Motor neuron (in vitro differentiated cells): ENCODE measurements at regions not wholly inside any gene's neighbourhood (a gene's known extent, or its start where the extent isn't known, plus 50 kb on each side); places are given as distances from the start of the nearest gene placed in this dataset.
"Not testable (repeated sequence)": the region's sequence is repeated elsewhere in the genome, so short reads cannot be mapped to it uniquely, and the experiment has no call there.

ENCODE experiments used
- ATAC-seq, 8 experiments: fragments of 200-7000 bp; cut with Tn5 transposase; replicated peaks in 6 of 8; 2 replicates each; pipeline ENCODE4 v1.8.0; 2021; ENCODE audit warnings: mild to moderate bottlenecking in 8 of 8, moderate library complexity in 8 of 8
- H3K27ac ChIP-seq, 2 donors: fragments of 250-450 bp; sonication (Bioruptor Pico); 2 replicates each; pipeline ENCODE4 v1.9.0; 2021; ENCODE audit warnings: antibody characterized with exemption in 2 of 2, mild to moderate bottlenecking in 2 of 2, moderate library complexity in 1 of 2
- H3K4me1 ChIP-seq, 2 donors: fragments of 250-450 bp; sonication (Bioruptor Pico); replicated peaks in 1 of 2; 2 replicates each; pipeline ENCODE4 v1.6.1; 2021; ENCODE audit warnings: antibody characterized with exemption in 2 of 2, mild to moderate bottlenecking in 2 of 2, moderate library complexity in 1 of 2
- H3K4me3 ChIP-seq, 5 donors: fragments of 250-450 bp; sonication (Bioruptor Pico); 2 replicates each; pipeline ENCODE4 v1.9.0; 2021; ENCODE audit warnings: antibody characterized with exemption in 5 of 5, mild to moderate bottlenecking in 5 of 5, moderate library complexity in 4 of 5
- WGBS, 10 experiments: fragments of 450-650 bp; shearing (Covaris generic); methylation state at CpG; one replicate each; pipeline ENCODE4 v1.0.0; 2022; 5-methylcytosine and 5-hydroxymethylcytosine counted together
- in situ Hi-C, 9 experiments: fragments of 400-800 bp; cut with MboI; loops; one replicate each; pipeline ENCODE4 v1.15.0; 2021; ENCODE audit warnings: low sequenced_read_pairs in 9 of 9, low pct_unique_long_range_greater_than_20kb in 2 of 9; ENCODE audit not compliant: unreplicated experiment in 9 of 9

DNA sequence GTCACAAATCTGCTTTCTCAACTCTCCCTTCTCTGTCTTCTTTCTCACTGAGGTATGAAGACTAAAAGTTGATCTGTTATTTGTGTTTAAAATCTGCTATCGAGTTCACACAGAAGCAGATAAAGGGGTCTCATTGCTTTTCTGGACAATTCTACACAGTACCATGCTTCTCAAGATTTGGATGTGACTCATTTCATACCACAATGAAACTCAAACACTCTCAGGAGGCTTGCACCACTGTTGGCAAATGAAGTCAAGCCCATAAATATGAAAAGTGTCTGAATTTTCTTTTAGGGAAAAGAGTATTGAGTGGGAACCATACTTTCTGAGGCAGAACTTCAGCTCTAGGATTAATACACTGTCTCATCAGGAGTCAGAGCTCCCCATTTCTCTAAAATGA, 274.6 kb upstream of the CYRIA start:
- in situ Hi-C loops: no loop called here
- Histone ChIP-seq H3K4me3 (no peak overlapping the region), H3K27ac (no peak overlapping the region), H3K4me1 (no peaks in the 10 kb centered on the region)
- no peak for ATAC-seq
- WGBS, 10 experiments: 0 to 92% (median 44%) methylated on average over 1 of the region's 1 CpG; no CpG with 5 or more reads in 4 of the 10 experiments

DNA sequence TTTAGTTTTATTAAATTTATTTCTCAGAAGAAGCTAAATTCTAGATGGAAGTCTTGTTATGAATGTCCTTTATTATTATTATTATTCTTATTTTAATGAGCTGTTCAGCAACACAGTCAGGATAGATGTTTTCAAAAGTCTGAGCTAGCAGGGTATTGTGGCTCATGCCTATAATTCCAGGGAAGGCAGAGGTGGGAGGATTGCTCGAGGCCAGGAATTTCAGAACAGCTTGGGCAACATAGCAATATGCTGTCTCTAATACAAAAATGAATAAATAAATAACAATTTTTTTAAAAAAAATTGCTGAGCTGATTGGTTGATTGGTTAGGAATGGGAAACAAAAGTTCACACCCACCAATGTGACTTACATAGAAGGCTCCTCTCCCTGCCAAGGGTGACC, 274.1 kb upstream of the CYRIA start:
- no peak for ATAC-seq
- no peak overlapping the region for H3K4me3 ChIP-seq
- WGBS, 10 experiments: 0 to 100% (median 67%) methylated on average over 1 of the region's 1 CpG; no CpG with 5 or more reads in 3 of the 10 experiments
- H3K4me1 ChIP-seq: no peaks in the 10 kb centered on the region
- H3K27ac ChIP-seq: no peak overlapping the region
- in situ Hi-C loops: no loop called here

DNA sequence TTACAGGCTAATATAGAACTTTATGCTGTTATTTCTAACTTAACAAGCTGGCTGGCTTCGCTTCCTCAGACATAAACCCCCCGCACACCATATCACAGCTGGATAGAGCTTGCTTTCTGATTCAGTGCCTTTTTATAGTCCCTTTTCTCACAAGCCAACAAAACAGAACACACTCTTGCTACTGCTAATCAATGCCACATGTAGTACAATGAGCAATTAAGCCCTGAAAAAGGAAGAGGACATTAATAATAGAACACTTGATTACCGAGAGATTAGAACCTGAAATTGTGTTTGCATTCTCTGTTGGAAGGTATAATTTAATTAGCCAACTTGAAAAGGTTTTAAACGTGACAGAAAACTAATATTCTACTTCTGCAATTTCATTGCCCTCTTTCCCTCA, 267.7 kb upstream of the CYRIA start:
- in situ Hi-C loops: no loop called here
- H3K27ac ChIP-seq: no peak overlapping the region
- peaks cover 6 to 12% of the 10 kb centered on the region in 2 donors for H3K4me1 ChIP-seq
- WGBS, 10 experiments: 0 to 83% (median 46%) methylated on average over 1 to 4 of the region's 4 CpGs
- peak in 1 of 8 experiments; percentile 50 for ATAC-seq
- no peak overlapping the region for H3K4me3 ChIP-seq

DNA sequence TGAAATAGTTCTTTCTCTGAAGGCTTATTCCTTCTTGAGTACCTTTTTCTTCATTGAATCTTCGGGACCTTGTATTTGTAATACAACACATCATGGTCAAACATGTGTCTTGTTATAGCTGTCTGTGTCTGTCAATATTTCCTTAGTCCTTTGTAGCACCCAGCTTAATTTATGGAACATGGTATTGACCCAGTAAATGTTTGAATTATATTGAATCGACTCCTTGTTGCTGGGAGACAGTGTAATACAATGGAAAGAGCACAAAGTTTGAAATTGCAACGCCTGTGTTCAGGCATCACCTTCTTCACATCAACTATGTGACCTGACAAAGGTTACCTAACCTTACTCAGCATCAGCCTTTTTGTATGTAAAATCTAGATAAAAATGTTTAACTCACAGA, 267.2 kb upstream of the CYRIA start:
- H3K27ac ChIP-seq: no peak overlapping the region
- H3K4me1 ChIP-seq: peaks cover 6 to 12% of the 10 kb centered on the region in 2 donors
- in situ Hi-C loops: no loop called here
- ATAC-seq: peak in 3 of 8 experiments; percentile 33 to 95 (median 55)
- 0 to 40% (median 15%) methylated on average over 1 to 3 of the region's 3 CpGs; no CpG with 5 or more reads in 1 of the 10 experiments for WGBS, 10 experiments
- H3K4me3 ChIP-seq: no peak overlapping the region

DNA sequence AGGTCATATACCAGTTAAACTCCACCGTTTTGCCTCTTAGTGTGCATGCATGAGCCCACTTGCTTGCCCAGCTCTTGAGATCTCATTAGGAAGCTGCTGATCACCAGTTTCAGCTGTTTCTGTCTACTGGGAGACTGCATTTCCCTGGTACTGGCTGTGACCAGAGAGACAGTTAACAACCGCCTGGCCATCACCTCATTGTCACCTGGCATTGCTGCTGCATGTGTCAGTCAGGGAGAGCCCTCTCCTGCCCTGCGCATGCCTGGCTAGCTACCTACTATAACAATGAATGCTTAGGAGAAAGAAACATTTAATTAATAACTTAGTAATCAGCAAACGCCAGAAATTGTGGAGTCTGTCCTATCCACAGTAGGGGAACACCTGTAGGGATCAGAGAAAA, 265.8 kb upstream of the CYRIA start:
- no peak for ATAC-seq
- H3K4me1 ChIP-seq: peaks cover 6 to 12% of the 10 kb centered on the region in 2 donors
- in situ Hi-C loops: no loop called here
- no peak overlapping the region for H3K27ac ChIP-seq
- no peak overlapping the region for H3K4me3 ChIP-seq
- WGBS, 10 experiments: 7 to 81% (median 60%) methylated on average over 1 to 4 of the region's 4 CpGs; no CpG with 5 or more reads in 2 of the 10 experiments

DNA sequence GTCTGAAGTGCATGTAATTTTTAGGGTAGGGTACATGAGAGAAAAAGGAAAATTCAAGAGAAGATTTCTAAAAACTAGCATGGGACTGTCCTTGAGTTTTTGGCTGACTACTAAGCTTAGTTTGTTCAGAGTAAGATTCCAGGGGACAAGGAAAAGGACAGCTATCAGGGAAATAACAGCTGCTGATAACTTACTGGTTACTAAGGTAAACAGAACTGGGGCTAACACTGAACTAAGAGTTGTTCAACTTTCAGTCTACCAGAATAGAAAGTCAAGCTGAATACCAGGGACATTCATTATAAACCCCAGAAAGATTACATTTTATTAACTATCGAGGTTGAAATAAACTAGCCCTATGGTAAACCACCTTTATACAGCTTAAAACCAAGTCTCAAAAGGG, 261.8 kb upstream of the CYRIA start:
- in situ Hi-C loops: no loop called here
- WGBS, 10 experiments: 63 to 100% (median 85%) methylated on average over 1 of the region's 1 CpG; no CpG with 5 or more reads in 4 of the 10 experiments
- ATAC-seq: no peak

DNA sequence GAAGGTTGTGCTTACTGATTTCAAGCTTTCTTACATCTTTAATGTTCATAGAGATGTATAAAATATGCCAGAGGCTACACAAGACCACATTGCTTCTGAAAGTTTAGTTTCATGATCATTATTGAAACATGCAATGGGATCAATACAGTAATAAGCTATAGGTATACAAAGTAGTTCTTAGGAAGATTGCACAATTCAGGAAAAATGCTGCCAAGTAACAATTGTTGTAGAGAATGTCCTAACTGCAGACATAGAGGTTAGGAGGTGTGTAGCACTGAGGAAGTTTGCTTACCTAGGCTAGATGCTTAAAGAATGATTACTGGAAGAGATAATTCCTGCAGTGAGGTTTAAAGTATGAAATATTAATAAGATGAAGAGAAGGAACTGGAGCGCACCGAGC, 259.5 kb upstream of the CYRIA start:
- no peaks in the 10 kb centered on the region for H3K4me1 ChIP-seq
- H3K27ac ChIP-seq: no peak overlapping the region
- in situ Hi-C loops: no loop called here
- no peak overlapping the region for H3K4me3 ChIP-seq
- no peak for ATAC-seq
- 0 to 100% (median 84%) methylated on average over 2 of the region's 2 CpGs; no CpG with 5 or more reads in 1 of the 10 experiments for WGBS, 10 experiments

More for the DNA sequence above, 261.8 kb upstream of the CYRIA start:
- no peak overlapping the region for H3K27ac ChIP-seq
- H3K4me1 ChIP-seq: peaks cover 0 to 4% of the 10 kb centered on the region in 2 donors
- H3K4me3 ChIP-seq: no peak overlapping the region

DNA sequence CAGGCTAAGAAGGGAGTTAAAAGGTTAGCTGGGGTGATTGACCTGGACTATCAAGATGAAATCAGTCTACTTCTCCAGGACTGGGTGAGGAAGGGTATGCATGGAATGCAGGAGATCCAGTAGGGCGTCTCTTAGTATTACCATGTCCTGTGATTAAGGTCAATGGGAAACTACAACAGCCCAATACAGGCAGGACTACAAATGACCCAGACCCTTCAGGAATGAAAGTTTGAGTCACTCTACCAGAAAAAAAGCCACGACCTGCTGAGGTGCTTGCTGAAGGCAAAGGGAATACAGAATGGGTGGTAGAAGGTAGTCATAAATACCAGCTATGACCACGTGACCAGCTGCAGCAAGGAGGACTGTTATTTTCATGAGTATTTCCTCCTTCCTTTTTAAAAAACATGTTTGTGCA, 249.7 kb upstream of the CYRIA start:
- in situ Hi-C loops, H3K4me1 ChIP-seq, H3K4me3 ChIP-seq, ATAC-seq, H3K27ac ChIP-seq: not testable (repeated sequence)
- WGBS, 10 experiments: 55 to 94% (median 72%) methylated on average over 1 to 3 of the region's 3 CpGs; no CpG with 5 or more reads in 5 of the 10 experiments

DNA sequence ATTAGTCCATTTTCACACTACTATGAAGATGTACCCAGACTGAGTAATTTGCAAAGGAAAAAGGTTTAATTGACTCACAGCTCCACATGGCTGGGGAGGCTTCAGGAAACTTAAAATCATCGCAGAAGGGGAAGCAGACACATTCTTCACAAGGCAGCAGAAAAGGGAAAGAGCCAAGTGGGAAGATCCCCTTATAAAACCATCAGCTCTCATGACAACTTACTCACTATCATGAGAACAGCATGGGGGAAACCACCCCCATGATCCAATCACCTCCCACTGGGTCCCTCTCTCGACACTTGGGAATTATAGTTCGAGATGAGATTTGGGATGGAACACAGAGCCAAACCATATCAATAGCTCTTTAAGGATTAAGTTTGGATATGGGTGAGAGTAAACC, 246.1 kb upstream of the CYRIA start:
- WGBS, 10 experiments: 22 to 87% (median 75%) methylated on average over 1 to 3 of the region's 3 CpGs; no CpG with 5 or more reads in 4 of the 10 experiments
- in situ Hi-C loops: no loop called here
- no peak for ATAC-seq
- Histone ChIP-seq H3K27ac (no peak overlapping the region), H3K4me1 (no peaks in the 10 kb centered on the region), H3K4me3 (no peak overlapping the region)

DNA sequence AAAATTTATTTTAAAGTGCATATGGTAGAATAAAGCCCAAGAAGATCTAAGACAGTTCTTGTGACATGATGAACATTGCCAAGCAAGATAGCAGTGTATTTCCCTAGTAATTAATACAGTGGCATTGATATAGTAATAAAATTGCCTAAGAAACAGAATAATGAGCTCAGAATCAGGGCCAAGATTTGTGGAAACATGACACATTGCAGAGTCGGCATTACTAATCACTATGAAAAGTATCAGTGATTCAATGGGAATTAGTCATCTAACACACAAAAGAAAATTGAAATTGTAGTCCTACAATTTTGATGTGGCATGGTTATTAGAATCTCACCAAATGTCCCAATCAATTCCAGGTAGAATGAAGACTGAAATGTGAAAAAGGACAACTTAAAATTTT, 243.0 kb upstream of the CYRIA start:
- ATAC-seq: peak in 2 of 8 experiments; percentile 32 to 72
- H3K4me1 ChIP-seq: no peaks in the 10 kb centered on the region
- no peak overlapping the region for H3K4me3 ChIP-seq
- no peak overlapping the region for H3K27ac ChIP-seq
- 0 to 100% (median 71%) methylated on average over 1 of the region's 1 CpG; no CpG with 5 or more reads in 3 of the 10 experiments for WGBS, 10 experiments
- in situ Hi-C loops: loop anchor here in 1 of 9 experiments (10.0 kb wide), 1 partner anchor 134 kb away; no protein-coding TSS in a partner anchor

DNA sequence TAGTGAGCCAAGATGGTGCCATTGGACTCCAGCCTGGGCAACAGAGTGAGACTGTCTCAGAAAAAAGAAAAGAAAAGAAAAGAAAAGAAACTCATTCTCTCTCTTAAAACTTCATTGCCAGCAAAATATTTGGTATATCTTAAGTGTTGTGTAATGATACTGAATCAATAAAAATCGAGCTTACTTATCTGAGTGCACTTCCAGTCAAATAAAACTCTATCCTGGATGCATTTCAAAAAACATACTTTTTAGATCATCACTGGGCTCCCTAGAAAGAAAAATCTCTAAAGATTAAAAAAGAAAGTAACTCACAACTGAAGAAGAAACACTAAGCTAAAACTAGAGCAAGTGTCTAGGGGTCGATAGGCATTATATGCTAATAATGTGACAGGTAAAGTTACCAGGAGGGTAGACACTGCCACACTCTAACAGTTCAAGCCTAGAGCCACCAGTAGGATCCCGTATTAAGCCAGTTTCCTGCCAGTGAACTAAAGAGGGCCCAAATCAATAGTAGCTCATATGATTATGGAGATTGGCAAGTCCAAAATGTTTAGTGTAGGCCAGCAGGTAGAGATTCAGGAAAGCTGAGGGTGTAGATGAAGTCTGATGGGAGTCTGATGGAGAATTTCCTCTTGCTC, 242.1 kb upstream of the CYRIA start:
- no peaks in the 10 kb centered on the region for H3K4me1 ChIP-seq
- no peak for ATAC-seq
- no peak overlapping the region for H3K27ac ChIP-seq
- in situ Hi-C loops: loop anchor here in 1 of 9 experiments (10.0 kb wide), 1 partner anchor 133 kb away; no protein-coding TSS in a partner anchor
- 6 to 79% (median 64%) methylated on average over 1 to 3 of the region's 3 CpGs for WGBS, 10 experiments
- no peak overlapping the region for H3K4me3 ChIP-seq

DNA sequence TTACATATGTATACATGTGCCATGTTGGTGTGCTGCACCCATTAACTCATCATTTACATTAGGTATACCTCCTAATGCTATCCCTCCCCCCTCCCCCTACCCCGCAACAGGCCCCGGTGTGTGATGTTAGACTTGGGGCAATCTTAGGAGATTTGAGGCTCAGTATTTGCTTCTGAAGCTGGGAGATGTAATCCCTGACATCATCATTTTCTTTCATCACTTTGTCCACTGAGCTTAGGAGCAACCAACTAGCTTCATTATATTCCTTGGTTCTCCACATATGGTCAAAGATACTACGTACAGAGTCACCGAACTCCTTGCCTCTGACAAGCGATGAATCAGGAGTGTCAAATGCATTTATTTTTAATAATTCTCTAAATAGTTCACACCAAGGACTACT, 239.7 kb upstream of the CYRIA start:
- not testable (repeated sequence) for H3K27ac ChIP-seq, H3K4me1 ChIP-seq, H3K4me3 ChIP-seq, ATAC-seq
- 64 to 100% (median 82%) methylated on average over 2 to 4 of the region's 5 CpGs; no CpG with 5 or more reads in 4 of the 10 experiments for WGBS, 10 experiments
- in situ Hi-C loops: loop anchor here in 1 of 9 experiments (10.0 kb wide), 1 partner anchor 131 kb away; no protein-coding TSS in a partner anchor

DNA sequence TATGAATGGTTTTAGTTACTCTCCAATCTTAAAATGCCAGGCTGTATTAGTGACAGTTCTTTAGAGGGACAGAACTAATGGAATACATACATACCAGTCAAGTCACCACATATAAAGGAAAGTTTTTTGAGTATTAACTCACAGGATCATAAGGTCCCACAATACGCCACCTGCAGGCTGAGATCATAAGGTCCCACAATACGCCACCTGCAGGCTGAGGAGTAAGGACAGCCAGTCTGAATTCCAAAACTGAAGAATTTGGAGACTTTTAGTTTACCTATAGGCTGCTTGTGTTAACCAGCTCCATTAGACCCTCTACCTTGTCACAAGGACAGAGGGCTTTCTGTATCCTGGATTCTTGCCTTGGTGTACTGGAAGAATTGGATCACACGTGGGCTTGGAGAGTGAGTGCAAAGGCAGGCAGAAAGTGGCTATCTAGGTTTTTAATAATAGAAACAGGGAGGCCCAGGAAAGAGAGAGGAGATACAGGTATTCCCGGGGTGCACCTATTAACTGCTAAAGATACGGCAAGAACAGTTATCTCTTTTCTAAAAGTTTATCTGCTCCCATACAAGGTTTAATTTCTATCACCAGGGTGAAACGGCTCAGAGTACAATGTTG, 234.9 kb upstream of the CYRIA start:
- no peak overlapping the region for H3K4me3 ChIP-seq
- ATAC-seq: peak in 2 of 8 experiments; percentile 18 to 55
- H3K27ac ChIP-seq: no peak overlapping the region
- in situ Hi-C loops: loop anchor here in 1 of 9 experiments (10.0 kb wide), 1 partner anchor 126 kb away; no protein-coding TSS in a partner anchor
- 19 to 100% (median 79%) methylated on average over 2 to 6 of the region's 6 CpGs; no CpG with 5 or more reads in 2 of the 10 experiments for WGBS, 10 experiments
- H3K4me1 ChIP-seq: no peaks in the 10 kb centered on the region
